HepG2 (cell line): ENCODE measurements at regions not wholly inside any gene's neighbourhood (a gene's known extent, or its start where the extent isn't known, plus 50 kb on each side); places are given as distances from the start of the nearest gene placed in this dataset.

Source experiments
- ATAC-seq: fragments of 200-7000 bp; cut with Tn5 transposase; 3 replicates; pipeline ENCODE4 v1.9.1; 2020; ENCODE audit warnings: mild to moderate bottlenecking, moderate library complexity
- BruUV-seq: library from RNA; stranded (reverse); fragments of 400-500 nt; replicated peaks from 2 replicates; lab custom pipeline; 2021; lab: Mats Ljungman, UMichigan
- CTCF ChIA-PET: fragments of 300-600 bp; formaldehyde crosslinking; extraction: SDS; loops from one replicate; lab custom pipeline; 2021; ENCODE audit warnings: low total read pairs, inconsistent platforms, low intra/inter-chr PET ratio; lab: Yijun Ruan, JAX
- POLR2A ChIA-PET: fragments of 350-600 bp; sonication (Branson Sonifier 250); formaldehyde crosslinking; loops from one replicate; lab custom pipeline; 2020; ENCODE audit warnings: antibody characterized with exemption, inconsistent platforms; lab: Yijun Ruan, JAX
- DNase-seq: peaks from one replicate; pipeline ENCODE4 v3.0.0-alpha.2; 2015; ENCODE audit warnings: low spot score
- FAIRE-seq: peaks from 3 replicates; lab custom pipeline; 2011; peaks lifted over from hg19 to GRCh38; lab: Jason Lieb, UNC
- H2AFZ ChIP-seq: one replicate; pipeline ENCODE4 v1.6.1; 2011; ENCODE audit warnings: low read length, inconsistent platforms
- H3K27ac ChIP-seq: fragments of 300-600 bp; 3 replicates; pipeline ENCODE4 v1.8.0; 2011; ENCODE audit warnings: mixed run types, mild to moderate bottlenecking, mixed read lengths, low read length, inconsistent platforms; ENCODE audit not compliant: insufficient read depth; ENCODE audit errors: extremely low read length
- H3K27me3 ChIP-seq, 2 experiments: fragments of 200-600 bp in 1 of 2; 2 replicates in 1 of 2; 3 replicates in 1 of 2; pipeline versions ENCODE4 v1.6.0 to v1.8.0; 2011; ENCODE audit warnings: low read length in 2 of 2, mild to moderate bottlenecking in 2 of 2, moderate library complexity in 2 of 2, inconsistent platforms in 1 of 2; ENCODE audit not compliant: insufficient read depth in 2 of 2, control insufficient read depth in 1 of 2
- H3K36me3 ChIP-seq, 2 experiments: fragments of 200-600 bp in 1 of 2; replicated peaks in 1 of 2; 2 replicates in 1 of 2; 3 replicates in 1 of 2; pipeline versions ENCODE4 v1.5.1 to v1.8.0; 2011; ENCODE audit warnings: low read length in 2 of 2, inconsistent platforms in 1 of 2; ENCODE audit not compliant: insufficient read depth in 2 of 2, control insufficient read depth in 1 of 2
- H3K4me1 ChIP-seq: 2 replicates; pipeline ENCODE4 v1.5.1; 2012; ENCODE audit warnings: low read length, inconsistent platforms; ENCODE audit not compliant: insufficient read depth
- H3K4me2 ChIP-seq: 2 replicates; pipeline ENCODE4 v1.6.0; 2011; ENCODE audit warnings: low read depth, low read length, inconsistent platforms
- H3K4me3 ChIP-seq, 3 experiments: fragments of 200-600 bp in 1 of 3; sonication (generic), shearing (Covaris generic) in 1 of 3; replicated peaks in 1 of 3; 2 replicates each; pipeline ENCODE4 v1.5.1; 2011 to 2016; ENCODE audit warnings: low read length in 3 of 3, inconsistent platforms in 2 of 3, low read depth in 2 of 3, mild to moderate bottlenecking in 2 of 3, control low read depth in 1 of 3, mixed read lengths in 1 of 3; ENCODE audit not compliant: insufficient read depth in 1 of 3
- H3K79me2 ChIP-seq: one replicate; pipeline ENCODE4 v1.6.1; 2011; ENCODE audit warnings: low read length, inconsistent platforms; ENCODE audit not compliant: insufficient read depth
- H3K9ac ChIP-seq: 2 replicates; pipeline ENCODE4 v1.6.0; 2011; ENCODE audit warnings: mild to moderate bottlenecking, low read depth, low read length, inconsistent platforms; ENCODE audit not compliant: insufficient read depth
- H3K9me3 ChIP-seq: 2 replicates; pipeline ENCODE4 v1.5.1; 2012; ENCODE audit warnings: mild to moderate bottlenecking, low read length
- H4K20me1 ChIP-seq: 2 replicates; pipeline ENCODE4 v1.6.0; 2011; ENCODE audit warnings: inconsistent platforms, mild to moderate bottlenecking, low read length, moderate library complexity; ENCODE audit not compliant: insufficient read depth
- ELK4 ChIP-seq: sonication (generic); formaldehyde crosslinking; IDR thresholded peaks from 2 replicates; pipeline ENCODE4 v1.9.0; 2021; ENCODE audit warnings: missing genetic modification reagents, borderline replicate concordance
- PAF1 ChIP-seq: IDR thresholded peaks from 2 replicates; pipeline ENCODE4 v1.6.1; 2016; ENCODE audit warnings: missing genetic modification reagents, missing compliant biosample characterization
- TAF1 ChIP-seq: sonication (generic); formaldehyde crosslinking; IDR thresholded peaks from 2 replicates; pipeline ENCODE4 v1.4.0; 2020; ENCODE audit warnings: missing genetic modification reagents
- ZBTB10 ChIP-seq: sonication (generic); formaldehyde crosslinking; IDR thresholded peaks from 2 replicates; pipeline ENCODE4 v1.4.0; 2020; ENCODE audit warnings: missing genetic modification reagents, borderline replicate concordance
- ZBTB7A ChIP-seq: sonication (generic); formaldehyde crosslinking; IDR thresholded peaks from 2 replicates; pipeline ENCODE4 v1.8.0; 2022; ENCODE audit warnings: mild to moderate bottlenecking, missing genetic modification reagents
- WGBS: methylation state at CpG from one replicate; pipeline ENCODE4 v1.1.6; 2017; ENCODE audit warnings: low lambda C conversion rate; 5-methylcytosine and 5-hydroxymethylcytosine counted together
- in situ Hi-C: cut with HindIII; loops from 2 replicates; pipeline ENCODE4 v1.10.0; 2017; ENCODE audit warnings: low pct_unique_long_range_greater_than_20kb; ENCODE audit not compliant: extremely low pct_ligation_motif_present
- intact Hi-C: fragments of 100-400 bp; cut with micrococcal nuclease; formaldehyde crosslinking; loops from one replicate; pipeline ENCODE4 v1.10.0; 2022; ENCODE audit not compliant: unreplicated experiment

GRCh38 chr7:24383055-24383454 is 99.1 kb downstream of the NPY start:
- ChIA-PET CTCF (no interaction called here), POLR2A (no interaction called here)
- no peaks in the 10 kb centered on the region for H3K9me3 ChIP-seq
- H3K4me2 ChIP-seq: no peak overlapping the region
- in situ Hi-C loops (no loop called here), intact Hi-C loops (no loop called here)
- no peaks in the 10 kb centered on the region for H3K36me3 ChIP-seq
- no peak overlapping the region for H3K27ac ChIP-seq
- H3K4me3 ChIP-seq: no peak overlapping the region
- WGBS: 0% methylated on average over 1 of the region's 1 CpG
- TF ChIP-seq ZBTB7A (CRISPR knock-in tag) (no peak), ZBTB10 (CRISPR knock-in tag) (no peak), TAF1 (CRISPR knock-in tag) (no peak), PAF1 (no peak), ELK4 (no peak)
- no peaks in the 10 kb centered on the region for H4K20me1 ChIP-seq
- ATAC-seq (no peak), DNase-seq (no peak), FAIRE-seq (no peak)
- H3K27me3 ChIP-seq: no peaks in the 10 kb centered on the region
- no peaks in the 10 kb centered on the region for H3K4me1 ChIP-seq
- no TSS peak for BruUV-seq
- H3K79me2 ChIP-seq: no peaks in the 10 kb centered on the region
- H3K9ac ChIP-seq: no peak overlapping the region
- no peak overlapping the region for H2AFZ ChIP-seq
